ENCODE measurements at regions not wholly inside any gene's neighbourhood (a gene's known extent, or its start where the extent isn't known, plus 50 kb on each side); places are given as distances from the start of the nearest gene placed in this dataset.

DNA sequence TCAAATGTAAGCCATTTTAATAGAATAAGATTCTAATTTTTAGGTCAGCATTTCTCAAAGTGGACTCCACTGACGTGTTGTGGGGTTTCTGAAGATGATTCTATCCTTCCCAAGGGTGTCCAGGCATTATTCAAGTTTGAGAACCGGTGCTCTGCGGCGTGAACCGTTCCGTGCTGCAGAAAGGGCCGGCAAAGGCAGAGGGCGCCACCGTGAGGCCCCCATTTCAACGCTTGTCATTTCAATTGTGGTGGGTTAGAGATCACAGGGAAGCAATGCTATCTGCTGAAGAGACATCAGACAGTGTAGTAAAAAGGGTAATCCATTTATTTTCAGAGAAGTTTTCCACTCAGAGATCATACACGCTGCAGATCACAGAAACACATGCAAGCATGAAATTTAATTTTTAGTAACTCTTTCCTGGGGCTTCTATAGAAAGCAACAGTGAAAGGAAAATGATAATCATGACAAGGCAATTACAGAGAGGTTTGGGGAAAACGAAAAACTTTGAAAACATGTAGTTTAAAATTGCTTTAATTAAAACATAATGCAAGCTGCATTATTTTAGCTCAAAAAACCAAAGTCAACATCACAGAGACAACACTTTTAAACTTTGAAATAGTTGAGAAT, 201.7 kb downstream of the EXOC5 start (continued):
- TF ChIP-seq MED1 (CRISPR knock-in tag; IDR thresholded peaks at IDR 0.05; ENCODE audit: borderline replicate concordance) (no peak), ESRRA (IDR thresholded peaks at IDR 0.05; ENCODE audit: borderline replicate concordance, low read depth) (no peak), BRF1 (IDR thresholded peaks at IDR 0.05; ENCODE audit: borderline replicate concordance, extremely low read depth, insufficient read length) (no peak), FOXA1 (IDR thresholded peaks at IDR 0.05; ENCODE audit: borderline replicate concordance) (no peak), SMC3 (conservative IDR thresholded peaks at IDR 0.05; ENCODE audit: insufficient read depth, low read depth, low read length) (peak; percentile 79), KAT8 (IDR thresholded peaks at IDR 0.05; ENCODE audit: low read depth) (no peak), CXXC5 (CRISPR knock-in tag; IDR thresholded peaks at IDR 0.05) (0 out of 2 replicates have a peak, but pooled peaks have one; percentile 24), MAFG (tag; conservative IDR thresholded peaks at IDR 0.05) (0 out of 2 replicates have a peak, but pooled peaks have one; percentile 9), ZNF263 (CRISPR knock-in tag; IDR thresholded peaks at IDR 0.05; ENCODE audit: borderline replicate concordance) (peak; percentile 56; the same call in 1 of the 2 replicates), NEUROD1 (IDR thresholded peaks at IDR 0.05; ENCODE audit: borderline replicate concordance, low read depth, low read length, partially characterized antibody) (no peak), BMI1 (IDR thresholded peaks at IDR 0.05; ENCODE audit: low read length) (peak; percentile 40; the same call in 1 of the 2 replicates)

- Histone ChIP-seq H2AFZ (ENCODE audit: low read depth, low read length) (no peak overlapping the region), H3K79me2 (ENCODE audit: control insufficient read depth, insufficient read depth, low read length) (no peaks in the 10 kb centered on the region), H3K9me1 (ENCODE audit: control insufficient read depth, insufficient read depth, low read length) (no peaks in the 10 kb centered on the region), H4K20me1 (replicated peaks; ENCODE audit: control insufficient read depth, insufficient read depth, low read length) (no peaks in the 10 kb centered on the region), H3K4me2 (ENCODE audit: insufficient read depth, low read length) (no peak overlapping the region), H3K4me1 (replicated peaks in 1 of 2; ENCODE audit: control insufficient read depth in 2 of 2, insufficient read depth in 2 of 2, low read length in 2 of 2) (no peaks in the 10 kb centered on the region), H3K4me3 (no peak overlapping the region), H3K27me3 (ENCODE audit: control insufficient read depth in 2 of 2, insufficient read depth in 2 of 2, low read length in 2 of 2) (peaks cover 0 to 2% of the 10 kb centered on the region in 2 experiments; a peak in 1 of 5 replicates), H3K9ac (ENCODE audit: insufficient read depth in 1 of 2, low read depth in 2 of 2, low read length in 2 of 2) (no peak overlapping the region), H3K27ac (ENCODE audit: extremely low read depth, low read depth, low read length) (no peak overlapping the region), H3K36me3 (ENCODE audit: control insufficient read depth, insufficient read depth, low read length) (no peaks in the 10 kb centered on the region), H3K9me3 (replicated peaks; ENCODE audit: control insufficient read depth, insufficient read depth, low read depth, low read length) (no peaks in the 10 kb centered on the region)
- no peak for DNase-seq (ENCODE audit: extremely low read depth in 1 of 4, low spot score in 3 of 4)
- no TSS peak for BruUV-seq (replicated peaks)
- WGBS (ENCODE audit: insufficient coverage, low coverage, missing lambda C conversion rate), result 27% methylated on average over 4 of the region's 4 CpGs
- ATAC-seq, result no peak
- intact Hi-C loops (cut with micrococcal nuclease), result loop anchor here (2.0 to 10.0 kb wide), 6 partner anchors 121 to 574 kb away; no protein-coding TSS in a partner anchor
- ChIA-PET CTCF (ENCODE audit: low intra/inter-chr PET ratio) (interaction anchor here (0.5 to 0.7 kb wide), 3 partner anchors 251 to 383 kb away, joined by 3 to 4 read pairs (median 3); no protein-coding TSS in a partner anchor), POLR2A (no interaction called here)
- FAIRE-seq, result no peak
- in situ Hi-C loops (cut with MboI), result loop anchor here (25.0 kb wide), 2 partner anchors 246 to 504 kb away; no protein-coding TSS in a partner anchor
- TF ChIP-seq TEAD2 (tag; IDR thresholded peaks at IDR 0.05) (no peak), ZNF408 (CRISPR knock-in tag; IDR thresholded peaks at IDR 0.05; ENCODE audit: low read depth) (no peak), YBX1 (IDR thresholded peaks at IDR 0.05) (no peak), E2F8 (IDR thresholded peaks at IDR 0.05; ENCODE audit: low read depth, partially characterized antibody) (no peak)
- TF ChIP-seq, protein P1, sequence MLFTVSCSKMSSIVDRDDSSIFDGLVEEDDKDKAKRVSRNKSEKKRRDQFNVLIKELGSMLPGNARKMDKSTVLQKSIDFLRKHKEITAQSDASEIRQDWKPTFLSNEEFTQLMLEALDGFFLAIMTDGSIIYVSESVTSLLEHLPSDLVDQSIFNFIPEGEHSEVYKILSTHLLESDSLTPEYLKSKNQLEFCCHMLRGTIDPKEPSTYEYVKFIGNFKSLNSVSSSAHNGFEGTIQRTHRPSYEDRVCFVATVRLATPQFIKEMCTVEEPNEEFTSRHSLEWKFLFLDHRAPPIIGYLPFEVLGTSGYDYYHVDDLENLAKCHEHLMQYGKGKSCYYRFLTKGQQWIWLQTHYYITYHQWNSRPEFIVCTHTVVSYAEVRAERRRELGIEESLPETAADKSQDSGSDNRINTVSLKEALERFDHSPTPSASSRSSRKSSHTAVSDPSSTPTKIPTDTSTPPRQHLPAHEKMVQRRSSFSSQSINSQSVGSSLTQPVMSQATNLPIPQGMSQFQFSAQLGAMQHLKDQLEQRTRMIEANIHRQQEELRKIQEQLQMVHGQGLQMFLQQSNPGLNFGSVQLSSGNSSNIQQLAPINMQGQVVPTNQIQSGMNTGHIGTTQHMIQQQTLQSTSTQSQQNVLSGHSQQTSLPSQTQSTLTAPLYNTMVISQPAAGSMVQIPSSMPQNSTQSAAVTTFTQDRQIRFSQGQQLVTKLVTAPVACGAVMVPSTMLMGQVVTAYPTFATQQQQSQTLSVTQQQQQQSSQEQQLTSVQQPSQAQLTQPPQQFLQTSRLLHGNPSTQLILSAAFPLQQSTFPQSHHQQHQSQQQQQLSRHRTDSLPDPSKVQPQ (CRISPR knock-in tag; IDR thresholded peaks at IDR 0.05; ENCODE audit: borderline replicate concordance), result no peak
These were observed 202.2 kb downstream of the EXOC5 start for GRCh38 chr14:57066463-57066862.

Data from K562 (cell line).